CD4-positive, CD25-positive, alpha-beta regulatory T cell (primary cell): ENCODE measurements at regions not wholly inside any gene's neighbourhood (a gene's known extent, or its start where the extent isn't known, plus 50 kb on each side); places are given as distances from the start of the nearest gene placed in this dataset.

Experiments used
- ATAC-seq, 2 donors: fragments of 150-1000 bp; cut with Tn5 transposase; one replicate each; pipeline ENCODE4 v1.10.0; 2021; ENCODE audit warnings: low read depth in 2 of 2, moderate number of reproducible peaks in 2 of 2, moderate library complexity in 1 of 2
- DNase-seq, 3 donors: peaks; one replicate each; pipeline versions ENCODE4 v3.0.0 to v3.0.0-alpha.2; 2012 to 2022; ENCODE audit warnings: mixed read lengths in 1 of 3
- H3K27ac ChIP-seq: one replicate; pipeline ENCODE4 v1.7.0; 2013; ENCODE audit warnings: mild to moderate bottlenecking, low read length; ENCODE audit not compliant: insufficient read depth, poor library complexity, severe bottlenecking
- H3K27me3 ChIP-seq: one replicate; pipeline ENCODE4 v1.7.0; 2013; ENCODE audit warnings: low read length; ENCODE audit not compliant: control insufficient read depth, insufficient read depth
- H3K36me3 ChIP-seq: one replicate; pipeline ENCODE4 v1.7.0; 2013; ENCODE audit warnings: mild to moderate bottlenecking, low read length, moderate library complexity; ENCODE audit not compliant: control insufficient read depth, insufficient read depth
- H3K4me1 ChIP-seq: 2 replicates; pipeline ENCODE4 v1.7.0; 2013; ENCODE audit warnings: mild to moderate bottlenecking, low read length; ENCODE audit not compliant: insufficient read depth, control insufficient read depth, poor library complexity, severe bottlenecking
- H3K4me3 ChIP-seq: one replicate; pipeline ENCODE4 v1.7.0; 2013; ENCODE audit warnings: low read depth, mild to moderate bottlenecking, low read length, moderate library complexity
- H3K9me3 ChIP-seq, 2 experiments: 1 replicate in 1 of 2; 2 replicates in 1 of 2; pipeline ENCODE4 v1.7.0; 2013; ENCODE audit warnings: low read length in 2 of 2, mild to moderate bottlenecking in 1 of 2, moderate library complexity in 1 of 2; ENCODE audit not compliant: control insufficient read depth in 2 of 2
- H3K27ac Mint-ChIP-seq, 3 donors: one replicate each; pipeline ENCODE4 v1.8.0; 2020 to 2022; ENCODE audit warnings: mild to moderate bottlenecking in 3 of 3, mixed read lengths in 3 of 3, moderate library complexity in 2 of 3
- H3K27me3 Mint-ChIP-seq: one replicate; pipeline ENCODE4 v1.8.0; 2022; ENCODE audit warnings: mild to moderate bottlenecking, mixed read lengths
- H3K36me3 Mint-ChIP-seq: one replicate; pipeline ENCODE4 v1.8.0; 2020; ENCODE audit warnings: mixed read lengths
- H3K4me1 Mint-ChIP-seq, 4 donors: one replicate each; pipeline ENCODE4 v1.8.0; 2020 to 2022; ENCODE audit warnings: mixed read lengths in 4 of 4, mild to moderate bottlenecking in 1 of 4
- H3K4me3 Mint-ChIP-seq, 4 donors: one replicate each; pipeline ENCODE4 v1.8.0; 2020 to 2022; ENCODE audit warnings: mild to moderate bottlenecking in 4 of 4, mixed read lengths in 4 of 4, moderate library complexity in 3 of 4
- H3K9me3 Mint-ChIP-seq, 7 donors: one replicate each; pipeline ENCODE4 v1.8.0; 2020 to 2022; ENCODE audit warnings: mixed read lengths in 7 of 7, mild to moderate bottlenecking in 3 of 7, moderate library complexity in 2 of 7

- Mint-ChIP-seq H3K36me3 (no peaks in the 10 kb centered on the region), H3K4me1 (peaks cover 0 to 4% (median 2%) of the 10 kb centered on the region in 4 donors), H3K9me3 (peaks cover 0 to 1% (median 0%) of the 10 kb centered on the region in 7 donors), H3K27ac (no peak overlapping the region), H3K4me3 (no peak overlapping the region), H3K27me3 (peaks cover 6% of the 10 kb centered on the region)
- H3K27ac ChIP-seq, result no peak overlapping the region
- no peak overlapping the region for H3K4me3 ChIP-seq
- H3K9me3 ChIP-seq, result no peaks in the 10 kb centered on the region
- ATAC-seq (no peak), DNase-seq (no peak)
- H3K36me3 ChIP-seq, result no peaks in the 10 kb centered on the region
- no peaks in the 10 kb centered on the region for H3K4me1 ChIP-seq
- H3K27me3 ChIP-seq, result no peaks in the 10 kb centered on the region
These were observed 342.4 kb upstream of the KCNMB2 start for GRCh38 chr3:178193846-178194245.

- no peak overlapping the region for H3K27ac ChIP-seq
- H3K36me3 Mint-ChIP-seq, result no peaks in the 10 kb centered on the region
- peaks cover 0 to 1% (median 0%) of the 10 kb centered on the region in 7 donors for H3K9me3 Mint-ChIP-seq
- peaks cover 0 to 4% (median 2%) of the 10 kb centered on the region in 4 donors for H3K4me1 Mint-ChIP-seq
- no peak overlapping the region for H3K4me3 ChIP-seq
- no peaks in the 10 kb centered on the region for H3K36me3 ChIP-seq
- DNase-seq (no peak), ATAC-seq (no peak)
- no peaks in the 10 kb centered on the region for H3K4me1 ChIP-seq
- no peak overlapping the region for H3K27ac Mint-ChIP-seq
- H3K9me3 ChIP-seq, result no peaks in the 10 kb centered on the region
- H3K4me3 Mint-ChIP-seq, result no peak overlapping the region
- H3K27me3 ChIP-seq, result no peaks in the 10 kb centered on the region
- peaks cover 6% of the 10 kb centered on the region for H3K27me3 Mint-ChIP-seq
These were observed 341.7 kb upstream of the KCNMB2 start for GRCh38 chr3:178194539-178194938.

GRCh38 chr3:178195824-178196223, 340.4 kb upstream of the KCNMB2 start:
- Histone ChIP-seq H3K9me3 (no peaks in the 10 kb centered on the region), H3K36me3 (no peaks in the 10 kb centered on the region), H3K27ac (no peak overlapping the region), H3K4me3 (no peak overlapping the region), H3K4me1 (no peaks in the 10 kb centered on the region), H3K27me3 (no peaks in the 10 kb centered on the region)
- Mint-ChIP-seq H3K36me3 (no peaks in the 10 kb centered on the region), H3K4me3 (no peak overlapping the region), H3K27me3 (peaks cover 6% of the 10 kb centered on the region), H3K9me3 (no peaks in the 10 kb centered on the region), H3K4me1 (peaks cover 0 to 4% (median 2%) of the 10 kb centered on the region in 4 donors), H3K27ac (no peak overlapping the region)
- no peak for ATAC-seq
- DNase-seq, result no peak

GRCh38 chr3:178198329-178198728, 337.9 kb upstream of the KCNMB2 start:
- no peak overlapping the region for H3K27ac ChIP-seq
- Mint-ChIP-seq H3K9me3 (no peaks in the 10 kb centered on the region), H3K36me3 (no peaks in the 10 kb centered on the region), H3K27ac (no peak overlapping the region), H3K4me3 (no peak overlapping the region), H3K4me1 (peaks cover 0 to 4% (median 2%) of the 10 kb centered on the region in 4 donors), H3K27me3 (no peaks in the 10 kb centered on the region)
- no peaks in the 10 kb centered on the region for H3K4me1 ChIP-seq
- no peaks in the 10 kb centered on the region for H3K36me3 ChIP-seq
- ATAC-seq (no peak), DNase-seq (no peak)
- no peaks in the 10 kb centered on the region for H3K27me3 ChIP-seq
- no peaks in the 10 kb centered on the region for H3K9me3 ChIP-seq
- no peak overlapping the region for H3K4me3 ChIP-seq

- H3K4me3 Mint-ChIP-seq, result no peak overlapping the region
- ATAC-seq, result no peak
- H3K27ac Mint-ChIP-seq, result no peak overlapping the region
- Histone ChIP-seq H3K4me3 (no peak overlapping the region), H3K4me1 (no peaks in the 10 kb centered on the region), H3K9me3 (no peaks in the 10 kb centered on the region), H3K36me3 (no peaks in the 10 kb centered on the region), H3K27ac (no peak overlapping the region), H3K27me3 (no peaks in the 10 kb centered on the region)
- H3K9me3 Mint-ChIP-seq, result no peaks in the 10 kb centered on the region
- no peak for DNase-seq
- H3K27me3 Mint-ChIP-seq, result no peaks in the 10 kb centered on the region
- H3K4me1 Mint-ChIP-seq, result no peaks in the 10 kb centered on the region
- H3K36me3 Mint-ChIP-seq, result no peaks in the 10 kb centered on the region
These were observed 335.9 kb upstream of the KCNMB2 start for GRCh38 chr3:178200316-178200715.

GRCh38 chr3:178201714-178202113, 334.5 kb upstream of the KCNMB2 start:
- Mint-ChIP-seq H3K4me1 (no peaks in the 10 kb centered on the region), H3K9me3 (no peaks in the 10 kb centered on the region), H3K36me3 (no peaks in the 10 kb centered on the region), H3K27me3 (no peaks in the 10 kb centered on the region), H3K27ac (no peak overlapping the region), H3K4me3 (no peak overlapping the region)
- no peak overlapping the region for H3K4me3 ChIP-seq
- ATAC-seq (no peak), DNase-seq (no peak)
- no peaks in the 10 kb centered on the region for H3K27me3 ChIP-seq
- no peaks in the 10 kb centered on the region for H3K9me3 ChIP-seq
- no peaks in the 10 kb centered on the region for H3K4me1 ChIP-seq
- no peaks in the 10 kb centered on the region for H3K36me3 ChIP-seq
- no peak overlapping the region for H3K27ac ChIP-seq

GRCh38 chr3:178202194-178202593, 334.0 kb upstream of the KCNMB2 start:
- no peaks in the 10 kb centered on the region for H3K36me3 Mint-ChIP-seq
- no peak overlapping the region for H3K4me3 ChIP-seq
- DNase-seq (no peak), ATAC-seq (no peak)
- H3K4me1 Mint-ChIP-seq, result no peaks in the 10 kb centered on the region
- no peaks in the 10 kb centered on the region for H3K27me3 ChIP-seq
- H3K27me3 Mint-ChIP-seq, result no peaks in the 10 kb centered on the region
- no peaks in the 10 kb centered on the region for H3K9me3 Mint-ChIP-seq
- H3K27ac Mint-ChIP-seq, result no peak overlapping the region
- no peak overlapping the region for H3K27ac ChIP-seq
- no peaks in the 10 kb centered on the region for H3K36me3 ChIP-seq
- H3K4me1 ChIP-seq, result no peaks in the 10 kb centered on the region
- no peaks in the 10 kb centered on the region for H3K9me3 ChIP-seq
- H3K4me3 Mint-ChIP-seq, result no peak overlapping the region

GRCh38 chr3:178203165-178203564, 333.1 kb upstream of the KCNMB2 start:
- no peak overlapping the region for H3K27ac ChIP-seq
- no peaks in the 10 kb centered on the region for H3K27me3 Mint-ChIP-seq
- H3K36me3 ChIP-seq, result no peaks in the 10 kb centered on the region
- ATAC-seq, result no peak
- H3K4me3 Mint-ChIP-seq, result no peak overlapping the region
- no peaks in the 10 kb centered on the region for H3K4me1 ChIP-seq
- no peak for DNase-seq
- H3K27me3 ChIP-seq, result no peaks in the 10 kb centered on the region
- no peaks in the 10 kb centered on the region for H3K9me3 Mint-ChIP-seq
- H3K4me3 ChIP-seq, result no peak overlapping the region
- H3K9me3 ChIP-seq, result no peaks in the 10 kb centered on the region
- no peaks in the 10 kb centered on the region for H3K36me3 Mint-ChIP-seq
- no peaks in the 10 kb centered on the region for H3K4me1 Mint-ChIP-seq
- H3K27ac Mint-ChIP-seq, result no peak overlapping the region
